Activated CD4-positive, alpha-beta T cell treated with anti-CD3 and anti-CD28 coated beads, Interleukin-2, amount 10 ng/mL, durations not matched to agents 7 days and 5 days (primary cell): ENCODE measurements at regions not wholly inside any gene's neighbourhood (a gene's known extent, or its start where the extent isn't known, plus 50 kb on each side); places are given as distances from the start of the nearest gene placed in this dataset.

Source experiments
- CTCF ChIA-PET: fragments of 350-600 bp; sonication (Branson Sonifier 250); formaldehyde crosslinking; loops from one replicate; lab custom pipeline; 2021; ENCODE audit warnings: antibody characterized with exemption; lab: Charles Lee
- POLR2A ChIA-PET: fragments of 350-600 bp; sonication (Branson Sonifier 250); formaldehyde crosslinking; loops from one replicate; lab custom pipeline; 2021; ENCODE audit warnings: antibody characterized with exemption; lab: Charles Lee
- DNase-seq: peaks from one replicate; pipeline ENCODE4 v3.0.0-alpha.2; 2020
- H3K27ac Mint-ChIP-seq: one replicate; pipeline ENCODE4 v1.8.0; 2021; ENCODE audit warnings: mild to moderate bottlenecking, moderate library complexity, mixed read lengths
- H3K27me3 Mint-ChIP-seq: one replicate; pipeline ENCODE4 v1.8.0; 2021; ENCODE audit warnings: mixed read lengths
- H3K36me3 Mint-ChIP-seq: one replicate; pipeline ENCODE4 v1.8.0; 2021; ENCODE audit warnings: low read depth, mixed read lengths
- H3K4me1 Mint-ChIP-seq: one replicate; pipeline ENCODE4 v1.8.0; 2021; ENCODE audit warnings: mixed read lengths
- H3K4me3 Mint-ChIP-seq: one replicate; pipeline ENCODE4 v1.8.0; 2021; ENCODE audit warnings: mild to moderate bottlenecking, moderate library complexity, mixed read lengths
- H3K9me3 Mint-ChIP-seq: one replicate; pipeline ENCODE4 v1.8.0; 2021; ENCODE audit warnings: mixed read lengths

DNA sequence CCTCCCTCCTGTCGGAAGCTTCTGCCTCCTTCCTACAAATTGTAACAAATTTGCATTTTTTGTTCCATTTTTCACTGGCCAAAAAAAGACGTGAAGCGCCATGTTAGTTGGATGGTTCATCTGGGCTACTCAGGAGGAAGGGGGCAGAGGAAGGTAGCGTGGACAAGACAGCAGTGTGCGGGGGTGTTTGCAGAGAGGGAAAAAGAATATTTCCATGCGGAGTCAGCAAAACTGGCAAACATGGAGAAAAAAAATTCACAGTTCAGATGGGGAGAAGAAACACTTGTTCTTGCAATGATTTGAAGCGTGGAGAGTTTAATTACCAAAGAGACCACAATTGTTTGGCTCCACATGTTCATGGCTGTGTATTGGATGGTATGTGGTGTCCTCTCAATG, 138.8 kb upstream of the ERCC4 start:
- H3K36me3 Mint-ChIP-seq = no peaks in the 10 kb centered on the region
- no peak overlapping the region for H3K4me3 Mint-ChIP-seq
- no peak for DNase-seq
- no peak overlapping the region for H3K27ac Mint-ChIP-seq
- no peaks in the 10 kb centered on the region for H3K4me1 Mint-ChIP-seq
- peaks cover 6% of the 10 kb centered on the region for H3K9me3 Mint-ChIP-seq
- ChIA-PET CTCF (no interaction called here), POLR2A (no interaction called here)
- H3K27me3 Mint-ChIP-seq = no peaks in the 10 kb centered on the region

DNA sequence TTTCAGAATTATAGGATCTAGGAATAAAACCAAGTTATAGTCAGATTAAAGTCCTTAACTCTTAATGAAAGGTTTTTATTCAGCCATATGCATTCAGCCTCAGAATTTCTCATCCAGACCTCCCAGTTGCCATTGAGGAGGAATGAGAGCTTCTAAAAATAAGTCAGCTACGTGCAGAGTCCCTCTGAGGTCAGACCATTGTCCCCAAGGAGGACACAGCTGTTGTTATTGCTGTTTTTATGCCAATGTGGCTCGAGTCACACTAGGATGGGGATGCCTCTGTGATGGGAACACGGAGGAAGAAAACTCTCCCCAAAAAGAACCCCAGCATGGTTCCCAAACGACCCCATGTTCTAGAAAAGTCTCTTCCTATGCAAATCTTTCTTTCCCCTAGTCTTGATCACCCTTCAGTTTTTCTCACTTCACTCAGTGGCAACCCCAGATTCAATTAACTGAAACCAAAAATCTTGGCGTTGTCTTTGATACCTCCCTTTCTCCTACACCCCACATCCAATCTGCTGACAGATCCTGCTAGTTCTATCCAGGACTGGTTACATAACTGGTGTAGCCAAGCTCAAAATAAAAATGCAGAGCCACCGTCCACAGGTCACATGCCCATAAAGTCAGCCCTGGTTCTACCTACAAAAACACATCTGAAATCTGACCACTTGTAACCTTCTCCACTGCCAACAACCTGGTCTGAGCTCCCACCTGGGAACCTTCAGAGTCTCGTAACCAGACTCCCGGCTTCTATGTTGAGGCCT, 138.2 kb upstream of the ERCC4 start:
- ChIA-PET CTCF (no interaction called here), POLR2A (no interaction called here)
- H3K4me1 Mint-ChIP-seq = no peaks in the 10 kb centered on the region
- no peak overlapping the region for H3K4me3 Mint-ChIP-seq
- H3K27ac Mint-ChIP-seq = no peak overlapping the region
- H3K27me3 Mint-ChIP-seq = no peaks in the 10 kb centered on the region
- H3K9me3 Mint-ChIP-seq = peaks cover 6% of the 10 kb centered on the region
- no peak for DNase-seq
- H3K36me3 Mint-ChIP-seq = no peaks in the 10 kb centered on the region

DNA sequence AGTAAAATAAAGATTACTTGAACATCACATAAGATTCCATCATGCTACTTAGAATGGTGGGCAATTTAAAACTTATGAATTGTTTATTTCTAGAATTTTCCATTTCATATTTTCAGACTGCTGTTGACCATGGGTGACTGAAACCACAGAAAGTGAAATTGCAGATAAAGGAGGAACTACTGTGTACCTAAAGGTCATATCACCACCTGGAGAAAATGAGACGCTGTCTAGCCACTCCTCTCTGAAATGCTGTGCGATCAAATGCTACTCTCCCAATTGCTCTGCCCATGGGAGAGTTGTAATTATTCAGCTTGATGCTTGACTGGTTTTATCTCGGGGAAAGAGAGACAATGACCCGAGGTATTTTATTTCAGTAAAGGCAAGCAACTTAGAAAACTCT, 128.9 kb upstream of the ERCC4 start:
- Mint-ChIP-seq H3K4me3 (no peak overlapping the region), H3K4me1 (no peaks in the 10 kb centered on the region), H3K27ac (no peak overlapping the region), H3K27me3 (no peaks in the 10 kb centered on the region), H3K9me3 (no peaks in the 10 kb centered on the region), H3K36me3 (no peaks in the 10 kb centered on the region)
- POLR2A ChIA-PET = no interaction called here
- no peak for DNase-seq
- CTCF ChIA-PET = no interaction called here

DNA sequence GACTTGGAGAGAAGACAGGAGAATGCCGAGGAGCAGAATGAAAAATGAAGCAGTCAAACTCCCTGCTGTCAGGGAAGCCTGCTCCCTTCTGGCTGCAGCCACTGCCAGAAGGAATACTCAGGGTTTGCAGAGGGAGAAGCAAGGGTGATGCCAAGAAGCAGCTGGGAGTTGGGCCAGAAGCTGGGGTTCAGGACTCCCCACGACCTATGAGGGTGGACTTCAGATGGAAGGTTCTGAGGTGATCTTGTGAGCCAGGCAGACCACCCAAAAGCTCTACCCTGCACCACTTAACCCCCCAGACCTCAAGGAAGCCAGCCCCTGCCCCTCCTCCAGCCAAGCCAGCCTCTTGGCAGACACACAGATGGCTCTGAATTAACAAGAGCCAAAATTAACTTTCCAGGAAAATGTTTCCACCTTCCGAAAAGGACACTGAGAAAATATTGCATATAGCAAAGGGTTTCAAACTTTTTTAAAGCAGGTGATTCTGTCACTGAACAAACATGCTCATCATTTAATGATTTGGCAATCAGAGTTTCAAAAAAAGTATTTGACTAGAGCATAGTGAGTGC, 126.0 kb upstream of the ERCC4 start:
- no peak overlapping the region for H3K27ac Mint-ChIP-seq
- DNase-seq = no peak
- H3K9me3 Mint-ChIP-seq = no peaks in the 10 kb centered on the region
- CTCF ChIA-PET = no interaction called here
- no peak overlapping the region for H3K4me3 Mint-ChIP-seq
- POLR2A ChIA-PET = no interaction called here
- H3K4me1 Mint-ChIP-seq = no peaks in the 10 kb centered on the region
- no peaks in the 10 kb centered on the region for H3K27me3 Mint-ChIP-seq
- no peaks in the 10 kb centered on the region for H3K36me3 Mint-ChIP-seq

DNA sequence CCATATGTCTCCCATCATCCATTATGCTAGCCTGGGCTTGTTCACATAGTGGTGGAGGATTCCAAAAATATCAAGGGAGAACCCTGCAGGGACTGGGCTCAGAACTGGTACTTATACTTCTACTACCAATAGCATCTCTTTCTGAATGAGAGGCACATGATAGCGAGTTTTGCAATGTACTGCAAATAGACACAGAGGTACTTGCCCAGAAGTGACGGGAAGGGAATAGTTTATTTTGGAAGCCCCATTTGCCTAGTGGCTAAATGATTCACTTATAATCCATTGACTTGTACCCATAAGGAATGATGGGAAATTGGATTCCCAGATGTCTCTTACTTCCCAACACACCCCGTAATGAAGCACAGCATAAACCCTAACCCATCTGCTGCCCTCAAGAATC, 124.8 kb upstream of the ERCC4 start:
- Mint-ChIP-seq H3K4me1 (no peaks in the 10 kb centered on the region), H3K27ac (no peak overlapping the region), H3K4me3 (no peak overlapping the region), H3K36me3 (no peaks in the 10 kb centered on the region), H3K27me3 (no peaks in the 10 kb centered on the region), H3K9me3 (no peaks in the 10 kb centered on the region)
- no peak for DNase-seq
- CTCF ChIA-PET = no interaction called here
- POLR2A ChIA-PET = no interaction called here

DNA sequence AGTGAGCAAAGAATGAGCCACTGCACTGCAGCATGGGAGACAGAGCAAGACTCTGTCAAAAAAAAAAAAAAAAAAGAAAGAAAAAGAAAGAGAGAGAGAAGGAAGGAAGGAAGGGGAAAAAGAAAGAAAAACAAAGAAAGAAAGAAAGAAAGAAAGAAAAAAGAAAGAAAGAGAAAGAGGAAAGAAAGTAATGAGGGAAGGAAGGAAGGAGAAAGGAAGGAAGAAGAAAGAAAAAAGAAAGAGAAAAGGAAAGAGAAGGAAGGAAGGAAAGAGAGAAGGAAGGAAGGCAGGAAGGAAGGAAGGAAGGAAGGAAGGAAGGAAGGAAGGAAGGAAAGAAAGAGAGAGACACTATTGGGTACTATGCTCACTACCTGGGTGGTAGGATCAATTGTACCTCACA, 122.2 kb upstream of the ERCC4 start:
- H3K9me3 Mint-ChIP-seq = no peaks in the 10 kb centered on the region
- ChIA-PET POLR2A (no interaction called here), CTCF (no interaction called here)
- H3K27ac Mint-ChIP-seq = no peak overlapping the region
- no peaks in the 10 kb centered on the region for H3K27me3 Mint-ChIP-seq
- H3K4me3 Mint-ChIP-seq = no peak overlapping the region
- DNase-seq = no peak
- no peaks in the 10 kb centered on the region for H3K4me1 Mint-ChIP-seq
- H3K36me3 Mint-ChIP-seq = no peaks in the 10 kb centered on the region

DNA sequence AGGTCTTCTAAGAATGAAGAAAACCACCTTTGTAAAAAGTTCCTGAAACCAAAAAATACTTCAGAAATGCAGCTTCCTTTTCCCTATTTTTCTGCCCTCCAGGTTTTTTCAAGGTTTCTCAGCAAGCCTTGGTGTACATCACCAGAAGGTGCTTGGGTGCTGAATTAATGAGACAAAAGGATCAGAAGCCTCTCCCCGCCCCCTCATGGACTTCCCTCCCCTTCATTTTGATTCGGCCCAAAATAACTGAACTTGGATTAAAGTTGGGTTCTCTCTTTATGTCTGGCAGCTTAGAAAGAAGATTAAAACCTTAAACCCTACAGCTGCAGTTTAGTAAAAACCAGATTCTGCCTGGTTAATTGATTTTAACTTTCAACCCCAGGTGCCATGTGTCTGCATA, 121.7 kb upstream of the ERCC4 start:
- Mint-ChIP-seq H3K4me1 (no peaks in the 10 kb centered on the region), H3K4me3 (no peak overlapping the region), H3K36me3 (no peaks in the 10 kb centered on the region), H3K27me3 (no peaks in the 10 kb centered on the region), H3K9me3 (no peaks in the 10 kb centered on the region), H3K27ac (no peak overlapping the region)
- ChIA-PET CTCF (interaction anchor here (0.6 kb wide), 1 partner anchor 11 kb away, joined by 5 read pairs; no protein-coding TSS in a partner anchor), POLR2A (no interaction called here)
- no peak for DNase-seq

DNA sequence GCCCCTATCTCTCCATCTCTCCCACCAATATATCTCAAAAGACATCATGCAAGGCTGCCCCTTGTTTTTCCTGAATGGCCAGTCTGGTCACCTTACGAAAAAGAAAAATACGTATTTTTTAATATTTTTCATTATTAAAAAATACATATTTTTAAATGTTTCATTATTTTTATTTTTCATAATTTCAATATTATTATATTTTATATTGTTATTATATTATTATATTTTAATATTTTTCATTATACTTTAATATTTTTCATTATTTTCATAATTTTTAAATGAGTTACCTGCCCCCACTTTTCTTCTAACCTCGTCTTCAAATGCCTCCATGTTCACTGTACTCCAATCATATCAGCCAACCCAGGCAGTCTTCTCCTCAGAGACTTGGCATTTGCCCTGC, 116.0 kb upstream of the ERCC4 start:
- Mint-ChIP-seq H3K27ac (no peak overlapping the region), H3K36me3 (no peaks in the 10 kb centered on the region), H3K9me3 (no peaks in the 10 kb centered on the region), H3K4me3 (no peak overlapping the region), H3K4me1 (no peaks in the 10 kb centered on the region), H3K27me3 (peaks cover 1% of the 10 kb centered on the region)
- CTCF ChIA-PET = no interaction called here
- DNase-seq = no peak
- POLR2A ChIA-PET = no interaction called here

DNA sequence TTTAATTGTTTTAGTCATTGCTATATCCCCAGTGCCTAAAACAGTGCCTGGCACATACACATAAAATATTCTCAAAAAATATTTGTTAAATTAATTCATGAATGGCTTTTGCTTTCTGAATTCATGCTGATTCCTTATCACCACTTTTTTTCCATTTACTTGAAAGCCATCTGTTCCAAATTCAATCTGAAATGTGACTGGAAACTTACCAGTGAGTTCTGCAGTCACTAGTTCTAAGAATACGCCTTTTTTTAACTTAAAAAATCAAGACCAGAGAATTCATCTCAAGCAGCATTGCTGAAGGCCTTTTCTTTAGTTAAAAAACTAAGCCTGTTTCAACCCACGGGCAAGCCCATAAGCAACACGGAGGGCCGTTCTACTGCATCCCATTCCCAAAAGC, 114.0 kb upstream of the ERCC4 start:
- H3K36me3 Mint-ChIP-seq = no peaks in the 10 kb centered on the region
- DNase-seq = no peak
- POLR2A ChIA-PET = no interaction called here
- no peak overlapping the region for H3K27ac Mint-ChIP-seq
- no peak overlapping the region for H3K4me3 Mint-ChIP-seq
- H3K9me3 Mint-ChIP-seq = no peaks in the 10 kb centered on the region
- CTCF ChIA-PET = no interaction called here
- no peaks in the 10 kb centered on the region for H3K4me1 Mint-ChIP-seq
- H3K27me3 Mint-ChIP-seq = peaks cover 1% of the 10 kb centered on the region

DNA sequence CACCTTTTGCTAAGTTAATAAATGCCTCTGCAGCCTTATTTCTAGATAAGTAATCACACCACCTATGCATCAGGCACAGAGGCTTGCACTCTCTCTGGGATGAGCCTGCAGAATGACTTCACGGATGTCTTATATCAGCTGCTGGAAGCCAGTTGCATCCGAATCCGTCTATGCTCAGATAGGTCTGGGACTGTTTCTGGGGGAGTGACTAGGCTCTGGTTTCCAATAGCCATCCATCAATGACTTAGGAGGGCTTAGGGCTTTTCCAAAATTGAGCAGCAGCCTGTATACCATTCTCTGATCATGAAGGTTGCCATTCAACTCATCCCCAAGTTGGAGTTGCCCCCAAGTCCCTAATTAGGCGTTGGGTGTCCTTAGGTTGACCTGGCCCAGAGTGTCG, 113.3 kb upstream of the ERCC4 start:
- Mint-ChIP-seq H3K36me3 (no peaks in the 10 kb centered on the region), H3K27ac (no peak overlapping the region), H3K4me3 (no peak overlapping the region), H3K27me3 (peaks cover 1% of the 10 kb centered on the region), H3K9me3 (no peaks in the 10 kb centered on the region), H3K4me1 (no peaks in the 10 kb centered on the region)
- CTCF ChIA-PET = no interaction called here
- POLR2A ChIA-PET = no interaction called here
- DNase-seq = no peak

DNA sequence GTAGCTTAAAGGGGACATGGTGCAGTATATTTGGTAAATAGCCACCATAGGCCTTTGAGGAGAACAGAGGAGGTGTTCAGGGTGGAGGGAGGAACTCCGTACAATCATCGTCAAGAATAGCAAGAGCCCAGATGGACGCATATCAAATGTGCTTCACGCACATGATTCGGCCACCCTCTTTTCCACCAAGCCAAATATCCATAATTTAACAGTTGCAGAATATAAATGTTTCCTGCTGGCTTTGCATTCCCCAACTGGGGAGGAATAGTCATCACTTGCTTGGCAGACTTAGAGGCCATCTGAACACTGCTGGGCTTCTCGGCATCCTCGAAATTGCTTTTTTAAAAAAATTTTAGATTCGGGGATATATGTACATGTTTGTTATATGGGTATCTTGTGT, 111.9 kb upstream of the ERCC4 start:
- H3K4me1 Mint-ChIP-seq = no peaks in the 10 kb centered on the region
- CTCF ChIA-PET = no interaction called here
- no peak for DNase-seq
- H3K27me3 Mint-ChIP-seq = peaks cover 1% of the 10 kb centered on the region
- no peaks in the 10 kb centered on the region for H3K36me3 Mint-ChIP-seq
- H3K4me3 Mint-ChIP-seq = no peak overlapping the region
- POLR2A ChIA-PET = no interaction called here
- H3K9me3 Mint-ChIP-seq = no peaks in the 10 kb centered on the region
- no peak overlapping the region for H3K27ac Mint-ChIP-seq

DNA sequence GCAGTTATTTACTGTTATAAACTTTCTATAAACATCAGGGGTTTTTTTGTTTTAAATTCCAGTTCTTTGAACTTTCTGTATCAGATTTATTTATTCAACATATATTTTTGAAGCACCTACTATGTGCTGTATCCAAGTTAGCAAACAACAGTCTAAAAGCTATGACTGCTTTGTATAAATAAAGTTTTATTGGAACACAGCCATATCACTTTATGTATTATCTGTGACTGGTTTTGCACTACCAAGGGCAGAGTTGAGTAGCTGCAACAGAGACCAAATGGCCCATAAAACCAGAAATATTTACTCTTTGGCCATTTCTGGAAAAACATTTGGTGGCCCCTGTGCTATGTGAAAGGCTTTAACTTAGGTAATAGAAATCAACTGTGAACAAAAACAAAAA, 110.2 kb upstream of the ERCC4 start:
- no peaks in the 10 kb centered on the region for H3K36me3 Mint-ChIP-seq
- no peaks in the 10 kb centered on the region for H3K4me1 Mint-ChIP-seq

DNA sequence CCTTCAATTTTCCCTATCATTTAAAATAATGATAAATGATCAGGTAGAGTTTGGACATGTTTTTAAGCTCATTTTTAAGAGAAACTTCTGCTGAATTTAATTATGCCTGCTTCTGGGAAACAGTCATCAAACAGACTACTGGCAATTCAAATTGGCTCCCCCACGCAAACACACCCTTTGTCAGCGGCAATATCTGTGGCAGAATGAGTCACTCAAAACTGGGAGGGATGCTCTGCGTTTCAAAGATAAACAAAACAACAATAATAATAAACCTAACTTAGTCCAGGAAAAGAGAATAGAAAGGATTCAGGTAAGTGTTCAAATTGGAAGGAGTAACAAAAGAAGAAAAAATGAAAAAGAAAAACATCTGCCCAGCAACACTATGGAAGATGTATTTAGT, 108.1 kb upstream of the ERCC4 start:
- DNase-seq = no peak
- Mint-ChIP-seq H3K4me1 (no peaks in the 10 kb centered on the region), H3K27ac (no peak overlapping the region), H3K4me3 (no peak overlapping the region), H3K27me3 (no peaks in the 10 kb centered on the region), H3K9me3 (no peaks in the 10 kb centered on the region), H3K36me3 (no peaks in the 10 kb centered on the region)
- CTCF ChIA-PET = no interaction called here
- POLR2A ChIA-PET = no interaction called here

More for the DNA sequence above, 110.2 kb upstream of the ERCC4 start:
- peaks cover 1% of the 10 kb centered on the region for H3K27me3 Mint-ChIP-seq
- ChIA-PET CTCF (no interaction called here), POLR2A (no interaction called here)
- H3K27ac Mint-ChIP-seq = no peak overlapping the region
- DNase-seq = no peak
- H3K4me3 Mint-ChIP-seq = no peak overlapping the region
- no peaks in the 10 kb centered on the region for H3K9me3 Mint-ChIP-seq

DNA sequence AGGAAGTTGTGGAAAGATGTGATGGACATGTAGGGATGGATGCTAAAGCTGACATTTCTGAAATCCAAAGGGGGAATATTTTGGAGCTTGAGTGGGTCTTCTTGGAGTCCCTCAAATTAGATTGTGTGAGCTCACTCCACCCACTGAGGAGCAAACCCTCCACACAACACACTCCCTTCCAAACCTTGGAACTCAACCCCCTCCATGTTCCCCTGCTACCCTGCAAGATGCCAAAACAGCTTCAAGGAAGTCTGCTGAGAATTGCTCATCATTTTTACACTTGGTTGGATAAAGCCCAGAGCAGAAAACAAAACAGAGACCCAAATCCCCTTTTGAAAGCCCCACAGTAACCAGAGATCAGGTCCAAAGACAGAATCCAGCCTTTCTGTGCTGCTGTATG, 103.3 kb upstream of the ERCC4 start:
- POLR2A ChIA-PET = no interaction called here

More for the DNA sequence above, 103.3 kb upstream of the ERCC4 start:
- CTCF ChIA-PET = no interaction called here
- Mint-ChIP-seq H3K36me3 (no peaks in the 10 kb centered on the region), H3K9me3 (no peaks in the 10 kb centered on the region), H3K4me3 (no peak overlapping the region), H3K4me1 (no peaks in the 10 kb centered on the region), H3K27me3 (no peaks in the 10 kb centered on the region), H3K27ac (no peak overlapping the region)
- no peak for DNase-seq
